H1 (cell line): ENCODE measurements at regions not wholly inside any gene's neighbourhood (a gene's known extent, or its start where the extent isn't known, plus 50 kb on each side); places are given as distances from the start of the nearest gene placed in this dataset.

ENCODE experiments used
- TF ChIP-seq, protein P1 (sequence below): IDR thresholded peaks from 2 replicates; pipeline ENCODE4 v1.6.1; 2012; ENCODE audit warnings: inconsistent platforms

DNA sequence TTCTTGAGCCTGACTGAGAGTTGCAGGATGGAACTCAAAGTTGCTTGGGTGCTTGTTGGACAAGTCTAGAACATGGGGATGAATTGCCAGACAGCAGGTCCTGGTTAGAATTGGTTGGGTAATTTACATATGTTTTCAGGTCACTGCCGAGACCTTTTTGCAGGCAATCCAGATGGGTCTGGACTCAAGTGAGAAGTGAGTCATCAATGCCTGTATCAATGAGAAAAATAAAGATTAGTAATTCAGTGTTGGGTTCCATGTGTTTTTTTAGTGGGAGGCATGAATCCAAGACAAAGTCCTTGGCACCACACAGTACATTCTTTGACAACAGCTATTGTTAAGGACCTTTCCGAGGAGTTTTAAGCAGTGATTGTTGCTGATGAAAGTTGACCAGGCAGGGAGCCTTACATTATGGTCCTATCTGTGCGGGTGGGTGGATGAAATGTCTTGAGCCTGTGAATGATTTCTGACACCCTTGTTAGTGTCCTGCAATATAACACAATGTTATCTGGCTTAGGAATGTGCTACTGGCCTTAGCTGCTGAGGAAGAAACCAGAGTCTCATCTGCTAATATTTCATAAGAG is 77.7 kb downstream of the CRYGS start (continued):
- TF ChIP-seq, protein P1, sequence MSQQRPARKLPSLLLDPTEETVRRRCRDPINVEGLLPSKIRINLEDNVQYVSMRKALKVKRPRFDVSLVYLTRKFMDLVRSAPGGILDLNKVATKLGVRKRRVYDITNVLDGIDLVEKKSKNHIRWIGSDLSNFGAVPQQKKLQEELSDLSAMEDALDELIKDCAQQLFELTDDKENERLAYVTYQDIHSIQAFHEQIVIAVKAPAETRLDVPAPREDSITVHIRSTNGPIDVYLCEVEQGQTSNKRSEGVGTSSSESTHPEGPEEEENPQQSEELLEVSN: no peak
